MM.1S (cell line): ENCODE measurements at regions not wholly inside any gene's neighbourhood (a gene's known extent, or its start where the extent isn't known, plus 50 kb on each side); places are given as distances from the start of the nearest gene placed in this dataset.

ENCODE experiments used
- DNase-seq: peaks from one replicate; pipeline ENCODE4 v3.0.0-alpha.2; 2015
- H2AFZ ChIP-seq: fragments of 300-600 bp; sonication (generic); 2 replicates; pipeline ENCODE4 v1.6.0; 2016; ENCODE audit warnings: antibody characterized with exemption, low read length
- H3F3A ChIP-seq: fragments of 300-600 bp; sonication (generic); 2 replicates; pipeline ENCODE4 v1.6.1; 2016; ENCODE audit warnings: mild to moderate bottlenecking, antibody characterized with exemption, low read length, moderate library complexity, mixed read lengths; ENCODE audit not compliant: insufficient read depth
- H3K27ac ChIP-seq: fragments of 300-600 bp; sonication (generic); 2 replicates; pipeline ENCODE4 v1.5.1; 2016; ENCODE audit warnings: mild to moderate bottlenecking, low read length
- H3K27me3 ChIP-seq: fragments of 300-600 bp; sonication (generic); replicated peaks from 2 replicates; pipeline ENCODE4 v1.6.0; 2016; ENCODE audit warnings: low read length; ENCODE audit not compliant: insufficient read depth
- H3K36me3 ChIP-seq: fragments of 300-600 bp; sonication (generic); replicated peaks from 2 replicates; pipeline ENCODE4 v1.6.1; 2016; ENCODE audit warnings: mild to moderate bottlenecking, low read length, mixed read lengths; ENCODE audit not compliant: insufficient read depth
- H3K4me1 ChIP-seq: fragments of 300-600 bp; sonication (generic); 2 replicates; pipeline ENCODE4 v1.6.1; 2016; ENCODE audit warnings: low read length, mixed read lengths
- H3K4me2 ChIP-seq: fragments of 300-600 bp; sonication (generic); 2 replicates; pipeline ENCODE4 v1.6.0; 2016; ENCODE audit warnings: low read depth, low read length
- H3K4me3 ChIP-seq: fragments of 300-600 bp; sonication (generic); 2 replicates; pipeline ENCODE4 v1.5.1; 2016; ENCODE audit warnings: low read length, mixed read lengths
- H3K79me2 ChIP-seq: fragments of 300-600 bp; sonication (generic); 2 replicates; pipeline ENCODE4 v1.6.1; 2016; ENCODE audit warnings: mixed run types, low read length, mixed read lengths
- H3K9ac ChIP-seq: fragments of 300-600 bp; sonication (generic); 2 replicates; pipeline ENCODE4 v1.6.1; 2016; ENCODE audit warnings: low read length, mixed read lengths
- H3K9me2 ChIP-seq: fragments of 300-600 bp; sonication (generic); replicated peaks from 2 replicates; pipeline ENCODE4 v1.6.1; 2016; ENCODE audit warnings: mild to moderate bottlenecking, low read length, mixed read lengths; ENCODE audit not compliant: insufficient read depth
- H3K9me3 ChIP-seq: fragments of 300-600 bp; sonication (generic); replicated peaks from 2 replicates; pipeline ENCODE4 v1.6.1; 2016; ENCODE audit warnings: mild to moderate bottlenecking, low read length, mixed read lengths; ENCODE audit not compliant: insufficient read depth
- H4K20me1 ChIP-seq: fragments of 300-600 bp; sonication (generic); 2 replicates; pipeline ENCODE4 v1.6.1; 2016; ENCODE audit warnings: mild to moderate bottlenecking, low read length, moderate library complexity, mixed read lengths; ENCODE audit not compliant: insufficient read depth
- CTCF ChIP-seq: fragments of 300-600 bp; sonication (generic); IDR thresholded peaks from 2 replicates; pipeline ENCODE4 v1.5.1; 2016; ENCODE audit warnings: antibody characterized with exemption, low read length, mixed read lengths
- EZH2 ChIP-seq: fragments of 300-600 bp; sonication (generic); optimal IDR thresholded peaks from 2 replicates; pipeline ENCODE3; 2017; ENCODE audit warnings: low read depth, mild to moderate bottlenecking, antibody characterized with exemption, low read length, mixed read lengths
- EZH2phosphoT487 ChIP-seq: fragments of 300-600 bp; sonication (generic); IDR thresholded peaks from 2 replicates; pipeline ENCODE4 v1.6.1; 2018; ENCODE audit warnings: antibody characterized with exemption, low read length

GRCh38 chr11:115766561-115766960 lies 262.3 kb upstream of the CADM1 start:
- no peak overlapping the region for H2AFZ ChIP-seq
- H3K27me3 ChIP-seq: no peaks in the 10 kb centered on the region
- no peak for TF ChIP-seq EZH2
- no peak for TF ChIP-seq CTCF
- TF ChIP-seq EZH2phosphoT487: no peak
- H3K9ac ChIP-seq: no peak overlapping the region
- no peaks in the 10 kb centered on the region for H3K9me2 ChIP-seq
- H3K4me1 ChIP-seq: no peaks in the 10 kb centered on the region
- no peaks in the 10 kb centered on the region for H4K20me1 ChIP-seq
- H3K79me2 ChIP-seq: no peaks in the 10 kb centered on the region
- no peaks in the 10 kb centered on the region for H3F3A ChIP-seq
- H3K9me3 ChIP-seq: no peaks in the 10 kb centered on the region
- H3K36me3 ChIP-seq: no peaks in the 10 kb centered on the region
- no peak overlapping the region for H3K27ac ChIP-seq
- H3K4me2 ChIP-seq: no peak overlapping the region
- DNase-seq: no peak
- no peak overlapping the region for H3K4me3 ChIP-seq

- no peak overlapping the region for H2AFZ ChIP-seq
- no peaks in the 10 kb centered on the region for H3K27me3 ChIP-seq
- H3K36me3 ChIP-seq: no peaks in the 10 kb centered on the region
- TF ChIP-seq EZH2 (no peak), EZH2phosphoT487 (no peak)
- H3K79me2 ChIP-seq: no peaks in the 10 kb centered on the region
- no peaks in the 10 kb centered on the region for H3K4me1 ChIP-seq
- no peaks in the 10 kb centered on the region for H3F3A ChIP-seq
- no peak overlapping the region for H3K9ac ChIP-seq
- no peaks in the 10 kb centered on the region for H4K20me1 ChIP-seq
- H3K27ac ChIP-seq: no peak overlapping the region
- DNase-seq: no peak
- H3K9me3 ChIP-seq: no peaks in the 10 kb centered on the region
- H3K9me2 ChIP-seq: no peaks in the 10 kb centered on the region
- no peak overlapping the region for H3K4me2 ChIP-seq
- no peak overlapping the region for H3K4me3 ChIP-seq
These were observed 261.6 kb upstream of the CADM1 start for GRCh38 chr11:115765803-115766239.

GRCh38 chr11:115764176-115764575 lies 260.0 kb upstream of the CADM1 start:
- H3K27me3 ChIP-seq: no peaks in the 10 kb centered on the region
- no peak for TF ChIP-seq EZH2
- no peak for TF ChIP-seq CTCF
- TF ChIP-seq EZH2phosphoT487: no peak

GRCh38 chr11:115761817-115762216 lies 257.6 kb upstream of the CADM1 start:
- Histone ChIP-seq H3K9me2 (no peaks in the 10 kb centered on the region), H3K4me2 (no peak overlapping the region), H3F3A (no peaks in the 10 kb centered on the region), H3K36me3 (no peaks in the 10 kb centered on the region), H3K27ac (no peak overlapping the region), H2AFZ (no peak overlapping the region), H3K4me1 (no peaks in the 10 kb centered on the region), H3K9me3 (no peaks in the 10 kb centered on the region), H3K9ac (no peak overlapping the region), H3K27me3 (no peaks in the 10 kb centered on the region), H4K20me1 (no peaks in the 10 kb centered on the region), H3K79me2 (no peaks in the 10 kb centered on the region), H3K4me3 (no peak overlapping the region)
- no peak for DNase-seq
- TF ChIP-seq EZH2 (no peak), EZH2phosphoT487 (no peak), CTCF (no peak)

More at GRCh38 chr11:115764176-115764575, 260.0 kb upstream of the CADM1 start:
- Histone ChIP-seq H3K4me1 (no peaks in the 10 kb centered on the region), H2AFZ (no peak overlapping the region), H3K9me3 (no peaks in the 10 kb centered on the region), H3K36me3 (no peaks in the 10 kb centered on the region), H3K27ac (no peak overlapping the region), H3K4me3 (no peak overlapping the region), H3K4me2 (no peak overlapping the region), H3K79me2 (no peaks in the 10 kb centered on the region), H3K9ac (no peak overlapping the region), H3F3A (no peaks in the 10 kb centered on the region), H4K20me1 (no peaks in the 10 kb centered on the region), H3K9me2 (no peaks in the 10 kb centered on the region)
- DNase-seq: no peak
